Activated B cell treated with CpG ODN at 0.5 μM for 24 hours (primary cell): ENCODE measurements at regions not wholly inside any gene's neighbourhood (a gene's known extent, or its start where the extent isn't known, plus 50 kb on each side); places are given as distances from the start of the nearest gene placed in this dataset.

Experiments
- ATAC-seq: fragments of 200-7000 bp; cut with Tn5 transposase; one replicate; pipeline ENCODE4 v1.10.0; 2021; ENCODE audit warnings: low read depth, mild to moderate bottlenecking, moderate library complexity
- CTCF ChIA-PET: fragments of 350-600 bp; sonication (Branson Sonifier 250); formaldehyde crosslinking; loops from one replicate; lab custom pipeline; 2021; ENCODE audit warnings: antibody characterized with exemption; lab: Charles Lee
- POLR2A ChIA-PET: fragments of 350-600 bp; sonication (Branson Sonifier 250); formaldehyde crosslinking; loops from one replicate; lab custom pipeline; 2021; ENCODE audit warnings: antibody characterized with exemption; lab: Charles Lee
- DNase-seq: peaks from one replicate; pipeline ENCODE4 v3.0.0; 2022
- H3K27ac Mint-ChIP-seq: one replicate; pipeline ENCODE4 v1.8.0; 2020; ENCODE audit warnings: mixed read lengths
- H3K27me3 Mint-ChIP-seq: one replicate; pipeline ENCODE4 v1.8.0; 2021; ENCODE audit warnings: mixed read lengths
- H3K36me3 Mint-ChIP-seq: one replicate; pipeline ENCODE4 v1.8.0; 2021; ENCODE audit warnings: low read depth, mixed read lengths
- H3K4me1 Mint-ChIP-seq: one replicate; pipeline ENCODE4 v1.8.0; 2021; ENCODE audit warnings: mixed read lengths
- H3K4me3 Mint-ChIP-seq: one replicate; pipeline ENCODE4 v1.8.0; 2020; ENCODE audit warnings: mild to moderate bottlenecking, mixed read lengths
- H3K9me3 Mint-ChIP-seq: one replicate; pipeline ENCODE4 v1.8.0; 2020; ENCODE audit warnings: mixed read lengths
- CTCF ChIP-seq: fragments of 200-600 bp; IDR thresholded peaks from one replicate; pipeline ENCODE4 v1.8.0; 2022; ENCODE audit warnings: antibody characterized with exemption, mild to moderate bottlenecking
- intact Hi-C: fragments of 100-400 bp; cut with micrococcal nuclease; formaldehyde crosslinking; loops from one replicate; pipeline ENCODE4 v1.15.1; 2024

GRCh38 chr5:8363138-8363537, 494.2 kb downstream of the MTRR start:
- ChIA-PET CTCF (no interaction called here), POLR2A (interaction anchor here (0.6 kb wide), 1 partner anchor 27 kb away, joined by 3 read pairs; no protein-coding TSS in a partner anchor)
- H3K4me3 Mint-ChIP-seq: no peak overlapping the region
- ATAC-seq: no peak
- DNase-seq: no peak
- intact Hi-C loops: no loop called here
- H3K36me3 Mint-ChIP-seq: no peaks in the 10 kb centered on the region
- no peak for TF ChIP-seq CTCF
- no peaks in the 10 kb centered on the region for H3K4me1 Mint-ChIP-seq
- H3K9me3 Mint-ChIP-seq: no peaks in the 10 kb centered on the region
- no peaks in the 10 kb centered on the region for H3K27me3 Mint-ChIP-seq
- H3K27ac Mint-ChIP-seq: no peak overlapping the region

GRCh38 chr5:8366266-8366665, 497.3 kb downstream of the MTRR start:
- no peaks in the 10 kb centered on the region for H3K27me3 Mint-ChIP-seq
- CTCF ChIA-PET: no interaction called here
- H3K36me3 Mint-ChIP-seq: no peaks in the 10 kb centered on the region
- no peaks in the 10 kb centered on the region for H3K9me3 Mint-ChIP-seq
- ATAC-seq (no peak), DNase-seq (no peak)
- TF ChIP-seq CTCF: no peak
- H3K4me1 Mint-ChIP-seq: no peaks in the 10 kb centered on the region
- intact Hi-C loops: no loop called here
- POLR2A ChIA-PET: no interaction called here
- H3K27ac Mint-ChIP-seq: no peak overlapping the region
- no peak overlapping the region for H3K4me3 Mint-ChIP-seq

GRCh38 chr5:8376478-8376877, 507.5 kb downstream of the MTRR start:
- peaks cover 5% of the 10 kb centered on the region for H3K9me3 Mint-ChIP-seq
- no peaks in the 10 kb centered on the region for H3K4me1 Mint-ChIP-seq
- intact Hi-C loops: no loop called here
- H3K27me3 Mint-ChIP-seq: no peaks in the 10 kb centered on the region
- POLR2A ChIA-PET: no interaction called here
- no peak for TF ChIP-seq CTCF
- ATAC-seq (no peak), DNase-seq (no peak)
- CTCF ChIA-PET: no interaction called here
- H3K27ac Mint-ChIP-seq: no peak overlapping the region
- H3K4me3 Mint-ChIP-seq: no peak overlapping the region
- H3K36me3 Mint-ChIP-seq: no peaks in the 10 kb centered on the region

GRCh38 chr5:8381972-8382371, 513.0 kb downstream of the MTRR start:
- H3K27me3 Mint-ChIP-seq: no peaks in the 10 kb centered on the region
- H3K27ac Mint-ChIP-seq: no peak overlapping the region
- ChIA-PET POLR2A (no interaction called here), CTCF (no interaction called here)
- no peak for TF ChIP-seq CTCF
- no peaks in the 10 kb centered on the region for H3K36me3 Mint-ChIP-seq
- H3K4me1 Mint-ChIP-seq: no peaks in the 10 kb centered on the region
- ATAC-seq: no peak
- no peak for DNase-seq
- intact Hi-C loops: no loop called here
- no peak overlapping the region for H3K4me3 Mint-ChIP-seq
- H3K9me3 Mint-ChIP-seq: no peaks in the 10 kb centered on the region

- intact Hi-C loops: no loop called here
- Mint-ChIP-seq H3K4me1 (no peaks in the 10 kb centered on the region), H3K9me3 (no peaks in the 10 kb centered on the region), H3K27ac (no peak overlapping the region), H3K27me3 (no peaks in the 10 kb centered on the region), H3K4me3 (no peak overlapping the region), H3K36me3 (no peaks in the 10 kb centered on the region)
- ChIA-PET CTCF (no interaction called here), POLR2A (no interaction called here)
- no peak for ATAC-seq
- TF ChIP-seq CTCF: no peak
- no peak for DNase-seq
Measured at GRCh38 chr5:8382456-8382855, 513.5 kb downstream of the MTRR start.
